AG09309 (cell line): ENCODE measurements at regions not wholly inside any gene's neighbourhood (a gene's known extent, or its start where the extent isn't known, plus 50 kb on each side); places are given as distances from the start of the nearest gene placed in this dataset.

Source experiments
- DNase-seq: peaks from one replicate; pipeline ENCODE4 v3.0.0-alpha.2; 2010; ENCODE audit warnings: low read depth
- H3K4me3 ChIP-seq: 2 replicates; pipeline ENCODE4 v1.5.1; 2011; ENCODE audit warnings: mild to moderate bottlenecking, low read depth, low read length, moderate library complexity; ENCODE audit not compliant: control insufficient read depth
- TF ChIP-seq, protein P1 (sequence below): IDR thresholded peaks from 2 replicates; pipeline ENCODE4 v1.5.1; 2011; ENCODE audit warnings: mild to moderate bottlenecking, low read depth, low read length, inconsistent platforms; ENCODE audit not compliant: insufficient read depth, control insufficient read depth; ENCODE audit errors: missing control alignments

DNA sequence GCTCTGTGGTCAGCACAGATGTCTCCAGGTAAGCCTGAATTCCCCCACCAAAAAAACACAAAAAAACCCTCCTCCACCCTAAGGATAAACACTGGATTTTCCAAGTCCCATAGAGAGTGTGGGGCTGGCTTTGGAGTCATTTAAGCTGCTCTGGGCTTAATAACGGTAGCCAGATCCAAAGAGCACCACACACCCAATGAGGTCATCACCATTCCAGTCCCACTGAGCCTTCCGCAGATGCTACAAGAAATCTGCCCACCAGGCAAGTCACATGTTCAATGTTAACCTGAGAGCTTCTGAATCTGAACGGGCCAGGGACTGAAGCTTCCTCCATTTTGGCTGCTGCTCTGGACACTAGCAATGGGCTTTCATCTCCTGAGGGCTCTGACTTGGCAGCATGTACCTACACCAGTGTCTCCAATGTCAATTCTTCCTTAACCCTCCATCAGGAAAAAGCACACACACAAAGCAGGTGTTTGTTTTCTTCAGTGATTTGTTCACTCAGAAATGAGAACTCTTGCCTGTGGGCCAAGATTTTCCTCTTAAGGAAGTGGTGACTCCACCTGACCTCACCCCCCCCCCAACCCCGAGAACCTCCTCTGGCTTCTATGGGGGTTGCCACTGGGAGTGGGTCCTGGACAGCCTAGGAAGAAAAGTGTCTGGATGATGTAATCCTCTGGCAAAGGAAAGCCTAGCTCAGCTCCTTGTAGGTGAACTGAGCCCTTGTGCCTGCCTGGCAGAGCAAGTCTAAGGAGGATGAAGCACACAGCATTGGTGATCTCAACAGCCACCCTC, 220.1 kb downstream of the FOXL1 start:
- TF ChIP-seq, protein P1, sequence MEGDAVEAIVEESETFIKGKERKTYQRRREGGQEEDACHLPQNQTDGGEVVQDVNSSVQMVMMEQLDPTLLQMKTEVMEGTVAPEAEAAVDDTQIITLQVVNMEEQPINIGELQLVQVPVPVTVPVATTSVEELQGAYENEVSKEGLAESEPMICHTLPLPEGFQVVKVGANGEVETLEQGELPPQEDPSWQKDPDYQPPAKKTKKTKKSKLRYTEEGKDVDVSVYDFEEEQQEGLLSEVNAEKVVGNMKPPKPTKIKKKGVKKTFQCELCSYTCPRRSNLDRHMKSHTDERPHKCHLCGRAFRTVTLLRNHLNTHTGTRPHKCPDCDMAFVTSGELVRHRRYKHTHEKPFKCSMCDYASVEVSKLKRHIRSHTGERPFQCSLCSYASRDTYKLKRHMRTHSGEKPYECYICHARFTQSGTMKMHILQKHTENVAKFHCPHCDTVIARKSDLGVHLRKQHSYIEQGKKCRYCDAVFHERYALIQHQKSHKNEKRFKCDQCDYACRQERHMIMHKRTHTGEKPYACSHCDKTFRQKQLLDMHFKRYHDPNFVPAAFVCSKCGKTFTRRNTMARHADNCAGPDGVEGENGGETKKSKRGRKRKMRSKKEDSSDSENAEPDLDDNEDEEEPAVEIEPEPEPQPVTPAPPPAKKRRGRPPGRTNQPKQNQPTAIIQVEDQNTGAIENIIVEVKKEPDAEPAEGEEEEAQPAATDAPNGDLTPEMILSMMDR: no peak
- no peak overlapping the region for H3K4me3 ChIP-seq
- no peak for DNase-seq

DNA sequence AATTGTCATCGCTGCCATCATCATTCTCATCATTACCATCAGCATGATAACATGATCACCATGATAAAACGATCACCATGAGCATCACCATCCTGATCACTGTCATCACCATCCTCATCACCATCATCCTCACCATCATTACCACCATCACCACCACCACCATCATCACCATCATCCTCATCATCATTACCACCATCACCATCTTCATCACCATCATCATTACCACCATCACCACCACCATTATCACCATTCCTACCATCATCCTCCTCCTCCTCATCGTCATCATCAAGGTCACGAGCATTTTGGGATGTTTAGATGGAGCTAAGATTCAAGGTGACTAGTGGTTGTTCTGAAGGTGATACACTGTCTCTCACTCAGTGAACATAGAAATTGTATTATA, 221.0 kb downstream of the FOXL1 start:
- DNase-seq: no peak
- TF ChIP-seq, protein P1: no peak
- H3K4me3 ChIP-seq: no peak overlapping the region

DNA sequence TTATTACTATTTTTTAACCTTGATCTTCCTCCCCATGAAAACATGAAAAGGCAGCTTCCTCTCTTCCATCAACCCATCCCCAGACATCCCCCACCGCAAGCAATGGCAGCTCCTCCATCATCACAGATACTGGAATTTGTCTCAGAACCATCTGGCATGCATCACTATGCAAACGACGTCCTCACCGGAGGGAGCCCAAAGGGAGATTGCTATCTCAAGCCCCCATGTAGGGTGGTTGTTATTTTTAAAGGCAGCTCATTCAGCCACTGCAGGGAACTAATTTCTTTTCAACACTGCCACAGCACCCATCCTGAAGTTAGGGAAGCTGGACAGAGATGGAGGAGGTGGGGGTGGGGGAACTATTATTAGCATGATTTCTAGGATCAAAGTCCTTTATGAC, 222.5 kb downstream of the FOXL1 start:
- TF ChIP-seq, protein P1: no peak
- no peak for DNase-seq

DNA sequence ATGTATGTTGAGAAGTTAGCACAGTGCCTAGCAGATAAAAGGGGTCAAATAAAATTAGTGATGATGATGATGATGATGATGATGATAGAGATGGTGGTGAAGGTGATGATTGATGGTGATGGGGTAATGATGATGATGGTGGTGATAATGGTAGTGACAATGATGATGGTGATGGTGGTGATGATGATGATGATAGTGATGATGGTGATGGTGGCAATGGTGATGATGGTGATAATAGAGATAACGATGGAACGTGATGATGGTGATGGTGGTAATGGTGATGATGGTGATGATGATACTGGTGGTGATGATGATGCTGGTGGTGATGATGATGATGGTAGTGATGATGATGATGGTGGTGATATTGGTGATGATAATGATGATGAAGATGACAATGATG, 223.7 kb downstream of the FOXL1 start:
- DNase-seq: no peak

More for the DNA sequence above, 222.5 kb downstream of the FOXL1 start:
- H3K4me3 ChIP-seq: no peak overlapping the region

DNA sequence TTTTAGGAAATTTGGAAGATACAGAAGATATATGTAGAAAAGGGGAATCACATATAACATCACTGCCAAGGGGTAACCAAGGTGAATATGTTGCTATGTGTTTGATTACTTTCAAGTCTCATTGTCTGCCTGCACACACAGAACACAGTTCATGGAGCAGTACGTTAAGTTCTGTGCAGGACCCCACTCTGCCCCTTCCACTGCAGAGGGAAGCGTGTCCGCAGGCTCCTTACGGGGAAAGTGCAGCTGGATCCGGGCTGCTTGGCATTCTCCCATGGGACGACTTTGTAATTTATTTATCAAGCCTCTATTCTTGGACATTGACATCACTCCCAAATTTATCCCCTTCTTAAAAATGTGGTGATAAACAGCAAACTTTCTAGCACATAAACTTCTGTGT, 226.8 kb downstream of the FOXL1 start:
- DNase-seq: no peak
- TF ChIP-seq, protein P1: no peak
- H3K4me3 ChIP-seq: no peak overlapping the region

More for the DNA sequence above, 223.7 kb downstream of the FOXL1 start:
- no peak overlapping the region for H3K4me3 ChIP-seq
- TF ChIP-seq, protein P1: no peak

DNA sequence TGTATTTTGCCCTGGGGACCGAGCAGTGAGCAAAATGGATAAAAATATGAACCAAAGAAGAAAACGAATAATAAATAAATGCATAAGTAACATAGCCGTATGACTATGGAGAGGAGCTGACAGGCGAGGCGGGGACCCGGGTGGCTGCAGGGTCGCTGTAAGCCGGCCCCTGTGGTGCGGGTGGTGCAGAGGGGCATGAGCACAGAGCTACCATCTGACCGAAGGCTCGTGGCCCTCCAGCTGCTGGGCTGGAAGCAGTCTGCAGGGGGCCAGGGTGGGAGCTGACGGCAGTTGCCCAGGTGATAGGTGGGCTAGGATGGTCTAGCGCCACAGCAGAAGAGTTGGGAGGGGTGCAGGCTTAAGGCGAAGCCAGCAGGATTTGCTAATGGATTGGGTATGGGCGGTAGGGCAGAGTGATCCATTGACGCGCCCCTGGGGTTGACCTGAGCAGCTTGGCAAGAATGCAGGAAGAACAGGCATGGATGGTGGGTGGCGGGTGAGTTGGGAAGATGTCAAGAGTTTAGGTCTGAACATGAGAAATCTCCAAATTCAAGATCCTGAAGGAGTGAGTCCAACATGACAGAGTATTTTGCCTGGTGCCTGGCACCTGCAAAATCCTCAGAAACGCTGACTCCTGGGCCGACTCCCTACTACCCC, 228.0 kb downstream of the FOXL1 start:
- TF ChIP-seq, protein P1: no peak
- H3K4me3 ChIP-seq: no peak overlapping the region
- DNase-seq: no peak
